ENCODE measurements at regions not wholly inside any gene's neighbourhood (a gene's known extent, or its start where the extent isn't known, plus 50 kb on each side); places are given as distances from the start of the nearest gene placed in this dataset.

- Histone ChIP-seq H3K27ac (no peak overlapping the region), H3K9me3 (ENCODE audit: severe bottlenecking) (no peaks in the 10 kb centered on the region), H3K36me3 (no peaks in the 10 kb centered on the region), H3K27me3 (ENCODE audit: insufficient read depth, low read depth, severe bottlenecking) (no peaks in the 10 kb centered on the region), H3K4me3 (ENCODE audit: low read depth, low read length) (no peak overlapping the region)
- no peak for DNase-seq
- TF ChIP-seq, protein P1, sequence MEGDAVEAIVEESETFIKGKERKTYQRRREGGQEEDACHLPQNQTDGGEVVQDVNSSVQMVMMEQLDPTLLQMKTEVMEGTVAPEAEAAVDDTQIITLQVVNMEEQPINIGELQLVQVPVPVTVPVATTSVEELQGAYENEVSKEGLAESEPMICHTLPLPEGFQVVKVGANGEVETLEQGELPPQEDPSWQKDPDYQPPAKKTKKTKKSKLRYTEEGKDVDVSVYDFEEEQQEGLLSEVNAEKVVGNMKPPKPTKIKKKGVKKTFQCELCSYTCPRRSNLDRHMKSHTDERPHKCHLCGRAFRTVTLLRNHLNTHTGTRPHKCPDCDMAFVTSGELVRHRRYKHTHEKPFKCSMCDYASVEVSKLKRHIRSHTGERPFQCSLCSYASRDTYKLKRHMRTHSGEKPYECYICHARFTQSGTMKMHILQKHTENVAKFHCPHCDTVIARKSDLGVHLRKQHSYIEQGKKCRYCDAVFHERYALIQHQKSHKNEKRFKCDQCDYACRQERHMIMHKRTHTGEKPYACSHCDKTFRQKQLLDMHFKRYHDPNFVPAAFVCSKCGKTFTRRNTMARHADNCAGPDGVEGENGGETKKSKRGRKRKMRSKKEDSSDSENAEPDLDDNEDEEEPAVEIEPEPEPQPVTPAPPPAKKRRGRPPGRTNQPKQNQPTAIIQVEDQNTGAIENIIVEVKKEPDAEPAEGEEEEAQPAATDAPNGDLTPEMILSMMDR (IDR thresholded peaks at IDR 0.05; ENCODE audit: low read depth, low read length): no peak
Measured at GRCh38 chr6:168155193-168155592, 76.2 kb upstream of the FRMD1 start.

DNA sequence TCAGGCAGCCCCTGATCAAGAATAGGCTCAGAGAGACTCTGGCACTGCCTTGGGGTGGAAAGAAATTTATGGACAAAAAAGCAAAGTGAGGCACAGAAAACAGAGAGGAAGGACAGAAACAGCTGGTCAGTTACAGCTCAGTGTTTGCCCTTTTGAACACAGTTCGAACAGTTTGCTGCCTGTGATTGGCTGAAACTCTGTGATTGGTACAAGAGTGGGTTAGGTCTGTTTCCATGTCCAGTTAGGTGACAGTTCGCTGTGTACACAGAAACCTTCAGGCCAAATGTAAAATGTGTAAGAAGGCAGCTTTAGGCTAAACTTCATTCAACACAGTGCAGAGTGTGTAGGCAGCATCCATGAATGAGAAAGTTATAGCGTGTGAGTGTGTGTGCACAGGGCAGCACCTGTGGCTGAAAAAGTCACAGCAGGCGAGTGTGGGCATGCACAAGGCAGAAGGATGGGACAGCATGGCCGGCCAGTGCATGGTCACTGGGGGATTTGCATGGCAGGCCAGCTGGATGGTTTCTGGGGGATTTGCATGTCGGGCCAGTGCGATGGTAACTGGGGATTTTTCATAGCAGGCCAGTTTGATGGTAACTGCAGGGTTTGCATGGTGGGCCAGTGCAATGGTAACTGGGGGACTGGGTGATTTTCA, 75.4 kb upstream of the FRMD1 start:
- Histone ChIP-seq H3K27me3 (ENCODE audit: insufficient read depth, low read depth, severe bottlenecking) (no peaks in the 10 kb centered on the region), H3K36me3 (no peaks in the 10 kb centered on the region), H3K27ac (no peak overlapping the region), H3K9me3 (ENCODE audit: severe bottlenecking) (no peaks in the 10 kb centered on the region), H3K4me3 (ENCODE audit: low read depth, low read length) (no peak overlapping the region)
- TF ChIP-seq, protein P1 (IDR thresholded peaks at IDR 0.05; ENCODE audit: low read depth, low read length): no peak
- DNase-seq: peak; percentile 64

DNA sequence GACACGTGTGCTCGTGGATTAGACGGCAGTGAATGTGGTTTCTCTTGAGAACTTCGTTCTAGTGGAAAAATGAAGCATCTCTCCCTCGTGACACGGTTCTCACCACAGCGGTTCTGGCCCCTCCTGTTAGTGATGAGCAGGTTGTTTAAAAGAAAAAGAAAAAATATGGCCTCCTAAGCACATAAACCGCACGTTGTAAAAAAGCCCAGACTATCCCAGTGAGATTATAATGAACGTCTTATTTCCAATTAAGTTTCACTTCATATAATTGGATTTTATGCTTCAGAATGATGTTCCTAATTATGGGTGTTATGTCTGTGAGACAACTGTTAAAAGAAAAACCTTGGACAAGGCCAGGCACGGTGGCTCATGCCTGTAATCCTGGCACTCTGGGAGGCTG, 74.5 kb upstream of the FRMD1 start:
- TF ChIP-seq, protein P1 (IDR thresholded peaks at IDR 0.05; ENCODE audit: low read depth, low read length): no peak
- Histone ChIP-seq H3K9me3 (ENCODE audit: severe bottlenecking) (no peaks in the 10 kb centered on the region), H3K36me3 (no peaks in the 10 kb centered on the region), H3K4me3 (ENCODE audit: low read depth, low read length) (no peak overlapping the region), H3K27ac (no peak overlapping the region), H3K27me3 (ENCODE audit: insufficient read depth, low read depth, severe bottlenecking) (no peaks in the 10 kb centered on the region)
- DNase-seq: no peak

DNA sequence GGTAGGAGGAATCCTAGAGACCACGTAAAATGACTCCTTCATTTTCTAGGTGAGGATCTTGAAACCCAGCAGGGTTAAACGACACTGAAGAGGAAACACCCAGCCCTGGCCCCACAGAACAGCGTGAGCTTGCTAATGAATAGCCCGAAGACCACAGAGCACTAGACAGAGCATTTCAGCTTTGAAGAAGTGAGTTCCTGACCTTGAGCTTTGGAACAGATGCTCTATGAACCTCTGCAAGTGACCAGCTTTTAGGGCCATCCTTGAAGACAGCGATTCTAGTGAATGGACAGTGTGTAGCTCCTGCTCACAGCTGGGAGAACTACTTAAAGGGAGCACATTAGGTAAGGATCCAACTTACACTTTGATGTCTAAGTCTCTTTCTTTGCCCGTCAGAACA, 74.0 kb upstream of the FRMD1 start:
- no peak overlapping the region for H3K27ac ChIP-seq
- H3K27me3 ChIP-seq (ENCODE audit: insufficient read depth, low read depth, severe bottlenecking): no peaks in the 10 kb centered on the region
- H3K9me3 ChIP-seq (ENCODE audit: severe bottlenecking): no peaks in the 10 kb centered on the region
- DNase-seq: no peak
- no peak overlapping the region for H3K4me3 ChIP-seq (ENCODE audit: low read depth, low read length)
- TF ChIP-seq, protein P1 (IDR thresholded peaks at IDR 0.05; ENCODE audit: low read depth, low read length): no peak
- H3K36me3 ChIP-seq: no peaks in the 10 kb centered on the region

GRCh38 chr6:168152306-168152963, 73.4 kb upstream of the FRMD1 start:
- TF ChIP-seq, protein P1 (IDR thresholded peaks at IDR 0.05; ENCODE audit: low read depth, low read length): no peak
- H3K4me3 ChIP-seq (ENCODE audit: low read depth, low read length): no peak overlapping the region
- H3K27ac ChIP-seq: no peak overlapping the region
- no peak for DNase-seq
- no peaks in the 10 kb centered on the region for H3K36me3 ChIP-seq
- H3K27me3 ChIP-seq (ENCODE audit: insufficient read depth, low read depth, severe bottlenecking): no peaks in the 10 kb centered on the region
- no peaks in the 10 kb centered on the region for H3K9me3 ChIP-seq (ENCODE audit: severe bottlenecking)

All from WERI-Rb-1 (cell line).